Neutrophil (primary cell): ENCODE measurements at regions not wholly inside any gene's neighbourhood (a gene's known extent, or its start where the extent isn't known, plus 50 kb on each side); places are given as distances from the start of the nearest gene placed in this dataset.

Source experiments
- H3K27ac ChIP-seq: fragments of 200-600 bp; sonication (generic); 2 replicates; pipeline ENCODE4 v1.5.1; 2016; ENCODE audit warnings: mild to moderate bottlenecking, moderate library complexity
- H3K27me3 ChIP-seq: fragments of 200-600 bp; sonication (generic); 2 replicates; pipeline ENCODE4 v1.6.0; 2016; ENCODE audit warnings: mild to moderate bottlenecking
- H3K36me3 ChIP-seq: fragments of 200-600 bp; sonication (generic); 2 replicates; pipeline ENCODE4 v1.5.1; 2017
- H3K4me1 ChIP-seq, 2 experiments: fragments of 200-600 bp in 1 of 2; sonication (generic) in 1 of 2; 1 replicate in 1 of 2; 2 replicates in 1 of 2; pipeline versions ENCODE4 v1.5.1 to v1.6.1; 2013 to 2016; ENCODE audit warnings: low read depth in 1 of 2, low read length in 1 of 2, mild to moderate bottlenecking in 1 of 2, moderate library complexity in 1 of 2; ENCODE audit not compliant: control insufficient read depth in 1 of 2, insufficient read depth in 1 of 2
- H3K4me3 ChIP-seq, 2 experiments: fragments of 200-600 bp in 1 of 2; sonication (generic) in 1 of 2; 1 replicate in 1 of 2; 2 replicates in 1 of 2; pipeline ENCODE4 v1.5.1; 2013 to 2016; ENCODE audit warnings: low read depth in 1 of 2, low read length in 1 of 2, mild to moderate bottlenecking in 1 of 2, moderate library complexity in 1 of 2
- H3K9me3 ChIP-seq: fragments of 200-600 bp; sonication (generic); 2 replicates; pipeline ENCODE4 v1.5.1; 2016
- CTCF ChIP-seq: fragments of 200-600 bp; sonication (generic); IDR thresholded peaks from 2 replicates; pipeline ENCODE4 v1.5.1; 2016; ENCODE audit warnings: antibody characterized with exemption

GRCh38 chr13:83423861-83424260 lies 458.4 kb downstream of the SLITRK1 start:
- Histone ChIP-seq H3K4me1 (no peaks in the 10 kb centered on the region), H3K36me3 (no peaks in the 10 kb centered on the region), H3K9me3 (peaks cover 3% of the 10 kb centered on the region), H3K27me3 (no peaks in the 10 kb centered on the region), H3K4me3 (no peak overlapping the region), H3K27ac (no peak overlapping the region)
- TF ChIP-seq CTCF, result no peak

GRCh38 chr13:83423381-83423780 lies 458.9 kb downstream of the SLITRK1 start:
- H3K4me3 ChIP-seq, result no peak overlapping the region
- no peak for TF ChIP-seq CTCF
- no peaks in the 10 kb centered on the region for H3K4me1 ChIP-seq

GRCh38 chr13:83414393-83414792 lies 467.9 kb downstream of the SLITRK1 start:
- Histone ChIP-seq H3K27ac (no peak overlapping the region), H3K9me3 (no peaks in the 10 kb centered on the region), H3K4me1 (no peaks in the 10 kb centered on the region), H3K27me3 (no peaks in the 10 kb centered on the region), H3K4me3 (no peak overlapping the region), H3K36me3 (no peaks in the 10 kb centered on the region)
- TF ChIP-seq CTCF, result no peak

More at GRCh38 chr13:83423381-83423780, 458.9 kb downstream of the SLITRK1 start:
- Histone ChIP-seq H3K27me3 (no peaks in the 10 kb centered on the region), H3K27ac (no peak overlapping the region), H3K9me3 (peaks cover 3% of the 10 kb centered on the region), H3K36me3 (no peaks in the 10 kb centered on the region)

- TF ChIP-seq CTCF, result no peak
- Histone ChIP-seq H3K36me3 (no peaks in the 10 kb centered on the region), H3K4me3 (no peak overlapping the region), H3K27ac (no peak overlapping the region), H3K27me3 (no peaks in the 10 kb centered on the region), H3K9me3 (no peaks in the 10 kb centered on the region), H3K4me1 (no peaks in the 10 kb centered on the region)
Measured at GRCh38 chr13:83386609-83387008, 495.7 kb downstream of the SLITRK1 start.

- H3K9me3 ChIP-seq, result no peaks in the 10 kb centered on the region
- no peak overlapping the region for H3K4me3 ChIP-seq
- no peak overlapping the region for H3K27ac ChIP-seq
- H3K4me1 ChIP-seq, result no peaks in the 10 kb centered on the region
- TF ChIP-seq CTCF, result no peak
- no peaks in the 10 kb centered on the region for H3K27me3 ChIP-seq
- no peaks in the 10 kb centered on the region for H3K36me3 ChIP-seq
Measured at GRCh38 chr13:83378908-83379307, 503.4 kb downstream of the SLITRK1 start.

GRCh38 chr13:83377491-83377890 lies 504.8 kb downstream of the SLITRK1 start:
- TF ChIP-seq CTCF, result no peak
- H3K4me3 ChIP-seq, result no peak overlapping the region
- no peak overlapping the region for H3K27ac ChIP-seq
- no peaks in the 10 kb centered on the region for H3K36me3 ChIP-seq
- no peaks in the 10 kb centered on the region for H3K9me3 ChIP-seq
- no peaks in the 10 kb centered on the region for H3K27me3 ChIP-seq
- no peaks in the 10 kb centered on the region for H3K4me1 ChIP-seq
